Stomach (tissue), 4 donors: ENCODE measurements at regions not wholly inside any gene's neighbourhood (a gene's known extent, or its start where the extent isn't known, plus 50 kb on each side); places are given as distances from the start of the nearest gene placed in this dataset.

Experiments used
- POLR2AphosphoS5 ChIP-seq, 3 donors: sonication (generic); formaldehyde crosslinking; IDR thresholded peaks; one replicate each; pipeline ENCODE4 v1.6.1; 2016; ENCODE audit warnings: antibody characterized with exemption in 3 of 3
- TF ChIP-seq, protein P1 (sequence below), 7 experiments: fragments of 450-650 bp in 4 of 7; fragments of 200-600 bp in 3 of 7; sonication (generic) in 3 of 7; IDR thresholded peaks; one replicate each; pipeline ENCODE4 v1.5.1; 2016 to 2019; ENCODE audit warnings: antibody characterized with exemption in 7 of 7, control low read depth in 2 of 7, mild to moderate bottlenecking in 1 of 7

DNA sequence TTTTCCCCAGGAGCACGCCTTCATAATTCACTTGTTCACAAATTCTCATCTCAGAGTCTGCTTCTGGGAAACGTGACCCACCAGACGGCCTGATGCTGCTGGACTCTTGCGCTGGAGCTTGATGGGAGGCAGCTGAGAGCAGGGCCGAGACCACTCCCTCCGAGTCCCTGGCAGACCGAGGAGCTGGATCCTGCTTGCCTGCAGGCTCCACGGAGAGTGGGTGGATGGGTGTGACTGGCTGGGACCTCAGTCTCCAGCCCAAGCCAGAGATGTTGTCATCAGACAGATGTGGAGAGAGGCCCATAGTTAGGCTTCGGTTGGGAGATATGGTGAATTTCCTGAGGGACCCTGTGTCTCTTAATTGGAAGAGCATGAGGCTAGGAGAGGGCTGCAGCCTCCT, 76.4 kb downstream of the TSN start:
- TF ChIP-seq, protein P1, sequence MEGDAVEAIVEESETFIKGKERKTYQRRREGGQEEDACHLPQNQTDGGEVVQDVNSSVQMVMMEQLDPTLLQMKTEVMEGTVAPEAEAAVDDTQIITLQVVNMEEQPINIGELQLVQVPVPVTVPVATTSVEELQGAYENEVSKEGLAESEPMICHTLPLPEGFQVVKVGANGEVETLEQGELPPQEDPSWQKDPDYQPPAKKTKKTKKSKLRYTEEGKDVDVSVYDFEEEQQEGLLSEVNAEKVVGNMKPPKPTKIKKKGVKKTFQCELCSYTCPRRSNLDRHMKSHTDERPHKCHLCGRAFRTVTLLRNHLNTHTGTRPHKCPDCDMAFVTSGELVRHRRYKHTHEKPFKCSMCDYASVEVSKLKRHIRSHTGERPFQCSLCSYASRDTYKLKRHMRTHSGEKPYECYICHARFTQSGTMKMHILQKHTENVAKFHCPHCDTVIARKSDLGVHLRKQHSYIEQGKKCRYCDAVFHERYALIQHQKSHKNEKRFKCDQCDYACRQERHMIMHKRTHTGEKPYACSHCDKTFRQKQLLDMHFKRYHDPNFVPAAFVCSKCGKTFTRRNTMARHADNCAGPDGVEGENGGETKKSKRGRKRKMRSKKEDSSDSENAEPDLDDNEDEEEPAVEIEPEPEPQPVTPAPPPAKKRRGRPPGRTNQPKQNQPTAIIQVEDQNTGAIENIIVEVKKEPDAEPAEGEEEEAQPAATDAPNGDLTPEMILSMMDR (IDR thresholded peaks at IDR 0.05) = no peak
- no peak for TF ChIP-seq POLR2AphosphoS5 (IDR thresholded peaks at IDR 0.05)
